ENCODE measurements at regions not wholly inside any gene's neighbourhood (a gene's known extent, or its start where the extent isn't known, plus 50 kb on each side); places are given as distances from the start of the nearest gene placed in this dataset.
A peak's percentile ranks its signal among the peaks of the same experiment; 100 is the strongest.

DNA sequence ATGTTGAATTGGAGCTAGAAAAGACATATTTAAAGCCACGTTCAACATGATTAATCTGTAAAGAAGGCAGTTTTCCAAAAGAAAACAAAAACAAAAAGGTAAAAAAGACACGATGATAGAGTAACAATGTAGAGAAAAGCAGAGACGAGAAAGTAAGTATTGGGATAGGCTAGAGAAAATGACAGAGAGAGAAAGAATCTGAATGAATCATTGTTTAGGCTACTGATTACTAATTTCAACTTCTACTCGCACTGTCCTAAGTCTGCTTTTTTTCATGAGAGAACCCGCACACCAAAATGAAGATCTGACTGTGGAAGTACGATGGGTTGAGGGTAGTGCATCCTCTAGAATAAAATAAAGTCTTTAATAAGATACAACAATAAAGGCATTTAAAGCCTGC lies 1599.2 kb upstream of the TMEFF2 start:
- Histone ChIP-seq H3K27me3 (no peaks in the 10 kb centered on the region), H3K9me3 (ENCODE audit: low read depth) (no peaks in the 10 kb centered on the region), H3K27ac (no peak overlapping the region), H3K36me3 (no peaks in the 10 kb centered on the region), H3K4me3 (no peak overlapping the region), H3K4me1 (ENCODE audit: low read depth) (no peaks in the 10 kb centered on the region)
- DNase-seq (ENCODE audit: low read depth in 1 of 2, low spot score in 1 of 2) = peak in 1 of 2 donors; percentile 5
- TF ChIP-seq, protein P1, sequence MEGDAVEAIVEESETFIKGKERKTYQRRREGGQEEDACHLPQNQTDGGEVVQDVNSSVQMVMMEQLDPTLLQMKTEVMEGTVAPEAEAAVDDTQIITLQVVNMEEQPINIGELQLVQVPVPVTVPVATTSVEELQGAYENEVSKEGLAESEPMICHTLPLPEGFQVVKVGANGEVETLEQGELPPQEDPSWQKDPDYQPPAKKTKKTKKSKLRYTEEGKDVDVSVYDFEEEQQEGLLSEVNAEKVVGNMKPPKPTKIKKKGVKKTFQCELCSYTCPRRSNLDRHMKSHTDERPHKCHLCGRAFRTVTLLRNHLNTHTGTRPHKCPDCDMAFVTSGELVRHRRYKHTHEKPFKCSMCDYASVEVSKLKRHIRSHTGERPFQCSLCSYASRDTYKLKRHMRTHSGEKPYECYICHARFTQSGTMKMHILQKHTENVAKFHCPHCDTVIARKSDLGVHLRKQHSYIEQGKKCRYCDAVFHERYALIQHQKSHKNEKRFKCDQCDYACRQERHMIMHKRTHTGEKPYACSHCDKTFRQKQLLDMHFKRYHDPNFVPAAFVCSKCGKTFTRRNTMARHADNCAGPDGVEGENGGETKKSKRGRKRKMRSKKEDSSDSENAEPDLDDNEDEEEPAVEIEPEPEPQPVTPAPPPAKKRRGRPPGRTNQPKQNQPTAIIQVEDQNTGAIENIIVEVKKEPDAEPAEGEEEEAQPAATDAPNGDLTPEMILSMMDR (IDR thresholded peaks at IDR 0.05; ENCODE audit: low read depth, low read length) = no peak

DNA sequence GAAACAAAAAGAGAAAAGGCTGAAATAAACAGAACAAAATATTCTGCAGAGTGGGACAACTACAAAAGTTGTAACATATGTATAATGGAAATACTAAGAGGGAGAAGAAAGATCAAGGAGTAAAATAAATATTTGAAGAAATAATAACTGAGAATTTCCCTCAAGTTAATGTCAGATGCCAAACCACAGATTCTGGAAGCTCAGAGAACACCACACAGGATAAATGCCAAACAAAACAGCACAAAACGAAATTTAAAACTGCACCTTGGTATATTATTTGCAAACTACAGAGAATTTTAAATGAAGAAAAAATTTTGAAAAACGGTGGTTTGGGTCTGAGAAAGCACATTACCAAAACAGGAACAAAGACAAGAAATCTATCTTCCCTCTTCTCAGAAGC lies 1588.9 kb upstream of the TMEFF2 start:
- TF ChIP-seq, protein P1 (IDR thresholded peaks at IDR 0.05; ENCODE audit: low read depth, low read length) = no peak
- Histone ChIP-seq H3K27me3 (no peaks in the 10 kb centered on the region), H3K4me1 (ENCODE audit: low read depth) (no peaks in the 10 kb centered on the region), H3K36me3 (no peaks in the 10 kb centered on the region), H3K4me3 (no peak overlapping the region), H3K27ac (no peak overlapping the region), H3K9me3 (ENCODE audit: low read depth) (no peaks in the 10 kb centered on the region)
- peak in 1 of 2 donors; percentile 10 for DNase-seq (ENCODE audit: low read depth in 1 of 2, low spot score in 1 of 2)

DNA sequence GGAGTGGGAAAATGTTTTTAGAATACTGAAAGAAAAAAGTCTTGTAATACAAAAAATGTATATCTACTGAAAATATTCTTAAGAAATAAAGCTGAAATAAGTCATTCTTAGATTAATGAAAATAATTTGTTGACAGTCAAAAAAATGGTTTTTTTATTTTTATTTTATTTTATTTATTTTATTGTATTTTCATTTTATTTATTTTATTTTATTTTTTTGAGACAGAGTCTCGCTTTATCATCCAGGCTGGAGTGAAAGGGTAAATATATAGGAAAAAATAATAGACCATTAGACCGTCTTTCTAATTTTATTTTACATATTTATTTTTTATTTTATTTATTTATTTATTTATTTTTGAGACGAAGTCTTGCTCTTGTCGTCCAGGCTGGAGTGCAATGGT lies 1583.6 kb upstream of the TMEFF2 start:
- Histone ChIP-seq H3K4me3 (no peak overlapping the region), H3K9me3 (ENCODE audit: low read depth) (no peaks in the 10 kb centered on the region), H3K27me3 (no peaks in the 10 kb centered on the region), H3K27ac (no peak overlapping the region), H3K4me1 (ENCODE audit: low read depth) (no peaks in the 10 kb centered on the region), H3K36me3 (no peaks in the 10 kb centered on the region)
- DNase-seq (ENCODE audit: low read depth in 1 of 2, low spot score in 1 of 2) = no peak
- TF ChIP-seq, protein P1 (IDR thresholded peaks at IDR 0.05; ENCODE audit: low read depth, low read length) = no peak

DNA sequence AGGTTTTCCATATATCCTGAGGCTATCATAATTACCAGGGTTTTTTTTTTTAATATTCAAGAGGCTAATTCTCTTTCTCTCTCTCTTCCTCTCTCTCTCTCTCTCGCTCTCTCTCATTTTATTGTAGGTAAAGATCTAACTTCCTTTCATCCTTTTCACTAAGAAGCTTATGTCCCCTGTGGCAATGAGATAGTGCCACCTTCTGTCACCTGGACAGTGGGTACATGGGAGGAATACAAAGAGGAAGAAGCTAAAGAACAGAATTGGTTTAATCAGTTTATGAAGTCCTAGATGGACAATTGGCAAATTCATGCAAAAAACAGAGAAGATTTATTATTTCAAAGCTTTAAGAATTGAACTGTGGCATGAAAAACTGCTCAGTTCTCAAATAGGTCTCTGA lies 1582.3 kb upstream of the TMEFF2 start:
- no peaks in the 10 kb centered on the region for H3K4me1 ChIP-seq (ENCODE audit: low read depth)
- no peaks in the 10 kb centered on the region for H3K36me3 ChIP-seq
- H3K27me3 ChIP-seq = no peaks in the 10 kb centered on the region
- TF ChIP-seq, protein P1 (IDR thresholded peaks at IDR 0.05; ENCODE audit: low read depth, low read length) = no peak
- H3K9me3 ChIP-seq (ENCODE audit: low read depth) = no peaks in the 10 kb centered on the region
- no peak overlapping the region for H3K27ac ChIP-seq
- H3K4me3 ChIP-seq = no peak overlapping the region
- no peak for DNase-seq (ENCODE audit: low read depth in 1 of 2, low spot score in 1 of 2)

DNA sequence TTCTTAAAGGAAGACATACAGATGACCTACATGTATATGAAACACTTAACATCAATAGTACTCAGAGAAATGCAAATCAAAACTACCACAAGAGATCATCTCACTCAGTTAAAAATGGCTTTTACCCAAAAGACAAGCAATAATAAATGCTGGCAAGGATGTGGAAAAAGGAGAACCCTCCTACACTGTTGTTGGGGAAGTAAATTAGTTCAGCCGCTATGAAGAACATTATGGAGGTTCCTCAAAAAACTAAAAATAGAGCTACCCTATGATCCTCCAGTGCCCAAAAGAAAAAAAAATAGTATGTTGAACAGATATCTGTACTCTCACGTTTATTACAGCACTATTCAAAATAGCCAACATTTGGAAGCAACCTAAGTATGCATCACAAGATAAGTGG lies 1579.4 kb upstream of the TMEFF2 start:
- Histone ChIP-seq H3K9me3 (ENCODE audit: low read depth) (no peaks in the 10 kb centered on the region), H3K36me3 (no peaks in the 10 kb centered on the region), H3K4me1 (ENCODE audit: low read depth) (no peaks in the 10 kb centered on the region), H3K27ac (no peak overlapping the region), H3K27me3 (no peaks in the 10 kb centered on the region), H3K4me3 (no peak overlapping the region)
- TF ChIP-seq, protein P1 (IDR thresholded peaks at IDR 0.05; ENCODE audit: low read depth, low read length) = no peak
- DNase-seq (ENCODE audit: low read depth in 1 of 2, low spot score in 1 of 2) = no peak

DNA sequence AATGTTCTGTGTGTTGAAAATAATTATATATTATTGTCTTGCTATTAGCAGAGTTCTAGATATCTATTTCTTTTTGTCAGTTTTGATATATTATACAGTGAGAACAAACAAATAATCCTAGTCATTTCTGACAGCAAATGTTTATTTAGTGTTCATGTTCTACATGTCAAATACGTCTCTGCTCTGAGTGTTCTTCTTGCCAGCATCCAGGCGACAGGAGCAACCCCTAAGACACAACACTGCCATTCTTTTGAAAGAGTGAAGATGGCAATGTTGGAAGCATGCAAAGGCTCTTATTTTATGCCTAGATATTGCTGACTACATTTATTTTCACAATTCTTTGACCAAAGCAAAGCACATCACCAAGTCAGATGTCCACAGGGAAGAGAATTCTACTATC lies 1556.6 kb upstream of the TMEFF2 start:
- TF ChIP-seq, protein P1 (IDR thresholded peaks at IDR 0.05; ENCODE audit: low read depth, low read length) = no peak

More for the DNA sequence above, 1556.6 kb upstream of the TMEFF2 start:
- Histone ChIP-seq H3K36me3 (no peaks in the 10 kb centered on the region), H3K27me3 (no peaks in the 10 kb centered on the region), H3K4me3 (no peak overlapping the region), H3K4me1 (ENCODE audit: low read depth) (no peaks in the 10 kb centered on the region), H3K27ac (no peak overlapping the region), H3K9me3 (ENCODE audit: low read depth) (no peaks in the 10 kb centered on the region)
- no peak for DNase-seq (ENCODE audit: low read depth in 1 of 2, low spot score in 1 of 2)
